SK-N-MC (cell line): ENCODE measurements at regions not wholly inside any gene's neighbourhood (a gene's known extent, or its start where the extent isn't known, plus 50 kb on each side); places are given as distances from the start of the nearest gene placed in this dataset.

ENCODE experiments used
- DNase-seq: peaks from one replicate; pipeline ENCODE4 v3.0.0-alpha.2; 2011; ENCODE audit warnings: low read depth, low spot score
- H3K27ac ChIP-seq: fragments of 200-600 bp; sonication (generic); 2 replicates; pipeline ENCODE4 v1.5.1; 2016; ENCODE audit warnings: mixed run types
- H3K36me3 ChIP-seq: fragments of 200-600 bp; sonication (generic); 2 replicates; pipeline ENCODE4 v1.6.1; 2017; ENCODE audit warnings: antibody characterized with exemption, low read length, mixed read lengths; ENCODE audit not compliant: insufficient read depth
- H3K4me3 ChIP-seq: fragments of 200-600 bp; sonication (generic); 2 replicates; pipeline ENCODE4 v1.5.1; 2016
- H3K9ac ChIP-seq: fragments of 200-600 bp; sonication (generic); 2 replicates; pipeline ENCODE4 v1.8.0; 2017; ENCODE audit warnings: mixed run types, mixed read lengths; ENCODE audit not compliant: insufficient read length
- H3K9me3 ChIP-seq: fragments of 200-600 bp; sonication (generic); 2 replicates; pipeline ENCODE4 v1.6.1; 2017; ENCODE audit warnings: low read depth, mild to moderate bottlenecking, antibody characterized with exemption, low read length, moderate library complexity, mixed read lengths
- EZH2 ChIP-seq: fragments of 200-600 bp; sonication (generic); IDR thresholded peaks from one replicate; pipeline ENCODE4 v1.6.1; 2017; ENCODE audit warnings: antibody characterized with exemption
- FOXP2 ChIP-seq: optimal IDR thresholded peaks from 2 replicates; pipeline ENCODE3; 2011; ENCODE audit warnings: mild to moderate bottlenecking, moderate library complexity; ENCODE audit not compliant: insufficient read depth; ENCODE audit errors: extremely low read length, control extremely low read depth
- POLR2AphosphoS5 ChIP-seq: IDR thresholded peaks from 2 replicates; pipeline ENCODE4 v1.6.1; 2012; ENCODE audit warnings: mild to moderate bottlenecking, low read depth, low read length, borderline replicate concordance

DNA sequence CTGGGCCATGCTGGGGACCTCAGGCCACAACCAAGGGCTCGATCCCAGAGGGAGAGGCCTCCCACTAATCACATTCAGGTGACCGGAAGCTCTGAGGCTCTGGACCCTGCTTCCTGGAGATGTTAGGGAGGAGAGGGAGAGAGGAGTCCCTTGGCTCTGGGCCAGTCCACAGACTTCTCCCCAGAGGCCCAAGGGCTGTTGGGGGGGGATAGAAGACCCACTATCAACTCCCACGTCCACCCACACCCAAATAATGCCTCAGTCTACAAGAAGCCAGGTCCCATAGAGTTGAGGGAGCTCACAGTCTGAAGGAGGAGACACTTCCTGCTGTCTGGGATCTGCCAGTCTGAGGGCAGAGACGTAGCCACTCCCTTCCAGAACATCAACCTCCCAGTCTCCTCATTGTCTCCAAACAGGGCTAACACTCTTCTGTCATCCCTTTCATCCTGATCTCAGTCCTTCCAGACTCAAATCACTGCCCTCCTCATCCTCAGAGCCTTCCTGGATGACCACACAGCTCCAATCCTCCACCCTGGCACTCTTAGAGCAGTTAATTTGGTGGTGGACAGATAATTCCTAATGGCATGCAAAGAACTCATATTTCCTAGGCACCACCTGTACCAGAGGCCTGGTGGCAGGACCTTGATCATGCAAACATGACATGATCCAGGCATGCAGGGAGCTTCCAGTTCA is 69.9 kb downstream of the MRPL14 start:
- H3K9ac ChIP-seq, result no peak overlapping the region

DNA sequence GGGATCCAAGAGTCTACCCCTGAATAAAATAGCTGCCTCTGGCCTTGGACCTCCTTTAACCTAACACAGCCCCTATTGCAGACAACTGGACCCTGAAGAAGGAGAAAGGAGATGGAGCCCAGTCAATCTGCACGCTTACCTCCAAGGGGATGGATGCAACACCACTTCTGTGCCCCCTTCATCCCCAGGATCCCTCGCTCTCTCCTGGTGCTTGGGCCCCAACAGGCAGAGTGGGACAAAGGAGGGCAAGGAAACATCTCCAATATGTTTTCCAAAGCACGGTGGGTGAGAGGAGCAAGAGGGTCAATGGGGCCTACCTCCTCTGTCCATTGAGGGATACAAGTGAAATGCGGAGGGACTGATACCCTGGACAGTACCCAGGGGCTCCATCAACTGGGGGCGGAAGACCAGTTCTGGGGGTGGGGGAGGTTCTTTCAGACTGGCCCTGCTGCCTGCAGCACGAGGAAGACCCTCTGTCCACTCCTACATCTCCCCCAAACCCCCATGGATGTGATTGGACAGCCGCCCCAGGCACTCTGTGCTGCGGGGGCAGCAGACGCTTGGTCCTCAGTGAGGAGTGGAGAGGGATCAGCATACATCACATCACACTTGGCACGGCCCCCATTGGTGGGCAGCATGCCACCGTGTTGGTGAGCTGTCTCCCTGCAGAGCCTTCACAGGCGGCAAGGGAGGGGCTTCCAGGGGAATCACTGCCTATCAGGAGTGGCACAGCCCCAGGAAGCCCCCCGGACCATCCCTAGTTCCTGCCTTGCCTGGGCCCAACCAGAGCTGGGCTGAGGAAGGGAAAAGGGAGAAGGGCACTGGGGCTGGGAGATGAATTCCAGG is 70.6 kb downstream of the MRPL14 start:
- Histone ChIP-seq H3K9ac (no peak overlapping the region), H3K4me3 (no peak overlapping the region), H3K36me3 (no peaks in the 10 kb centered on the region), H3K9me3 (no peaks in the 10 kb centered on the region), H3K27ac (no peak overlapping the region)
- DNase-seq, result no peak
- TF ChIP-seq FOXP2 (no peak), POLR2AphosphoS5 (no peak)

More for the DNA sequence above, 69.9 kb downstream of the MRPL14 start:
- DNase-seq, result no peak
- H3K9me3 ChIP-seq, result no peaks in the 10 kb centered on the region
- no peak for TF ChIP-seq EZH2
- TF ChIP-seq FOXP2, result no peak
- TF ChIP-seq POLR2AphosphoS5, result no peak
- H3K27ac ChIP-seq, result peak overlapping the region; percentile 70
- H3K36me3 ChIP-seq, result no peaks in the 10 kb centered on the region
- no peak overlapping the region for H3K4me3 ChIP-seq

DNA sequence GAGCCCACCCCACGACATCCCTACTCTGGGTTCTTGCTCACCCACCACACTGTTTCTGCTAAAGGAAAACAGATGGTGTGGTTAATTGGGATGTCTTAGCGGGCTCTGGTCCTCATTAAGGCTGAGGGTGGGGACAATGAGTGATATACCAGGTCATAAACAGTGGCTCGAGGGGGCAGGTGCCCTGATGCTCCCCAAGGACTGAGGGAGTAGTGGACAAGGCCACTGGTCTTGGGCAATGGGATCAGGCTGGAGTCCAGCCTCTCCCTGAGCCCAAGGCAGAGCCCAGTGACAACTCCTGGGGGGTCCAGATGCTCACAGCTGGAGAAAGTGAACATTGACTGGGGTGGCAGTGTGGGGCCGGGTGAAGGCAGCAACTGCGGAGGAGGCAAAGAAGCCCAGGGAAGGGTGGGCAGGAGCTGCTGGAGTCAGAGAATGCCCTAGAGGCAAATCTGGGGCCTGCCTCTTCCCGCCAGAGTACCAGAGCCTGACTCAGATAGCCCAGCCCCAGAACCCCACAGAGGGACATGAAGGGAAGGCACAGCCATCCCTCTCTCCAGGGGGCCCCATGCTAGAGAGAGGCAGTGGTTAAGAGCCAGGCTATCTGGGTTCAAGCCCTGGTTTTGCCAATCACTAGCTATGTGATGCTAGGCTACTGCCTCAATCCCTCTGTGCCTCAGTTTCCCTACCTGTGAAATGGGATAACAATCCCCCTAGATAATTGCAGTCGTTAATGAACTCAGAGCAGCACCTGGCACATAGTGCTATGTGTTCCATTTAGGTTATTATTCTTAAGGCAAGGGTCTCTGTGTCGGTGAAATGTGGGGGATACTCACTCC is 72.3 kb downstream of the MRPL14 start:
- Histone ChIP-seq H3K36me3 (no peaks in the 10 kb centered on the region), H3K4me3 (peak overlapping the region; percentile 19; the same call in 1 of the 2 replicates), H3K27ac (peak overlapping the region; percentile 65), H3K9me3 (no peaks in the 10 kb centered on the region), H3K9ac (no peak overlapping the region)
- DNase-seq, result no peak
- no peak for TF ChIP-seq FOXP2
- no peak for TF ChIP-seq POLR2AphosphoS5
- no peak for TF ChIP-seq EZH2

DNA sequence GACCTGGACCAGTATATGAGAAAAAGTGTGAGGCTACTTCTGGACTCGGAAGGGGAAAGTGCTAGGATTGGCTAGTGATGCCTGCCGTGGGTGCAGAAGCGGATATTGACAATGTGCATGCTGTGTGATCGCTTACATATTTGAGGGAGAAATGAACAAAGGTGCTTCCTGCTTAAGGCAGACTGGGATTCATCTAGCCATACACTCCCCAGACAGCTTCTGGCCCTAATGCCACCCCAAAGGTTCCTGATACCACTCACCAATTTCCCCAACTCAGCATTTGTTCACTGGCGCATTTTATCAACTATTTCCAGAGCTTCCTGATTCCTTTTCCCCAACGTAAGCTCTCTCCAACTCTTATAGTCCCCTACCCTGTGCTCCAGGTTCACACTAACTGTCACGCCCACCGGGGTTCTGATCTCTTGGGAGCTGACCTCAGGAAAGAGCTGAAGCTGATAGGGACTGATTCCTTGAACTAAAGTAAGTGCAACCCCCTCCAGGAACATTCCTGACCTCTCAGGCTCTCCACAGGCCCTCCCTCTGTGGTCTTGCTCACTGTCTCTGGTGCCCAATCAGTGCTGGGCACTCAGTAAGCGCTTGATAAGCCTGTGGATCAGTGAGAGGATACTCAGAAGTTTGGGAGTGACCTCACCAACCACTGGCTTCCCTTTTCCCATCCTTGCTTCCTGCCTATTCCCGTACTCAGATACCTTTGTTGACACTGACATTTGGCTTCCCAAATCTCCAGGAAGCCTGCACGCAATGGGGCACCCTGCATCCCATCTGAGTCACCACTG is 73.3 kb downstream of the MRPL14 start:
- H3K9me3 ChIP-seq, result no peaks in the 10 kb centered on the region
- peak overlapping the region; percentile 19; the same call in 1 of the 2 replicates for H3K4me3 ChIP-seq
- DNase-seq, result no peak
- no peak for TF ChIP-seq EZH2
- no peak for TF ChIP-seq FOXP2
- TF ChIP-seq POLR2AphosphoS5, result no peak
- no peaks in the 10 kb centered on the region for H3K36me3 ChIP-seq
- H3K9ac ChIP-seq, result no peak overlapping the region
- peak overlapping the region; percentile 81 for H3K27ac ChIP-seq

DNA sequence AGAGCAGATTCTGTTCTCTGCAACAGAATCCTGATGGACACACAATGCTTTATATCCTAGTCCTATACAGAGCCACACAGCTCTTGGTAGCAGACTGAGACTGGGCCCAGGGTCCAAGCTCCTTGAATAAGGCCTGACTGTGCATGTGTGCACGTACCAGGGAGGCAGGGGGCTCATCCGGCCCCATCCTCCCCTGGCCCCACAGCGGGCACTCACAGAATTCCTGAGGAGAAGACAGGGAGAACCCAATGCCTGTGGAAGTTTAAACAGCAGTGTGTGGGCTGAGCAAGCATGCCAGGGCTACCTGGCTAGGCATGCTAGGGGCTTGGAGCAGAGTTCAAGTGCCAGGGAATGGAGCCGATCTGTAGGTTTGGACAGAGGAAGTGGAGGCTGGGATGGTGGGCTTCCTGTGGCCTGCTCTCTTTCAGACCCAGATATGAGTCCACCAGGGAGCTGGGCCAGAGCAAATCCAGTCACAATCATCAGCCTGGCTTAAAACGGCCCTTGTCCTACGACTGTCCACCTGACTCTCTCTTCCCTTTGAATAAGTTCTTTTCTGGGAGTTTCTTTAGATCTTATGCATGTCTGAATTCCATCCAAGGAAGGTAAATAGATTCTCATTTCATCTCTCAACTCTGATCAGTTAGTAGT is 74.0 kb downstream of the MRPL14 start:
- no peak for DNase-seq
- Histone ChIP-seq H3K9ac (no peak overlapping the region), H3K9me3 (no peaks in the 10 kb centered on the region), H3K4me3 (no peak overlapping the region), H3K27ac (peak overlapping the region; percentile 81), H3K36me3 (no peaks in the 10 kb centered on the region)
- no peak for TF ChIP-seq FOXP2
- TF ChIP-seq POLR2AphosphoS5, result no peak
- TF ChIP-seq EZH2, result no peak

DNA sequence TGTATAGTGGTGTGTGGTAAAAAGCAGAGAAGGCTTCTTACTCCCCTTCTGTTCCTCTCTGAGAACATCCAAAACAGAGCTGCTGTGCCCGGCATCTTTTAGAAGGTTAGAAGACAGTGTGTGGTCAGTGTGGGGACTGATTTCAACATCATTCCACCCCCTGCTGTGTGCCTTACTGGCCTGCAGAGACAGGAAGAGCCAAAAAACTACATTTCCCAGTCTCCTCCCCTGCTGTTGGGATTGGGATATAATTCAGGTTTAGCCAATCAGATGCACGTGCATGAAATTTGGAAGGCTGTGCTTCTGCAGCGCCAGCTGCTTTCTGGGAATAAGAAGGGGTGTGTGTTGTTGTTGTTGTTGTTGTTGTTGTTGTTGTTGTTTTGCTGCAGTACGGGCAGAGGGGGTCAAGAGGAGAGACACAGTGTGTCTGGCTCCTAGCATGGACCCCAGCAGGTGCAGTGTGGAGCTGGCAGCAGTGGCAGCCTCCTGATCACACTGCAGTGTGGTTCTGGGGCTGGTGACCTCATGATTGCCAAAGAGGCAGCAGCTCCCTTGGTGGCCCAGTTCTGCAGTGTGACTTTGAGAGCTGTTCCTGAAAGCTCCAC is 74.7 kb downstream of the MRPL14 start:
- Histone ChIP-seq H3K27ac (peak overlapping the region; percentile 81), H3K4me3 (no peak overlapping the region), H3K36me3 (no peaks in the 10 kb centered on the region), H3K9ac (no peak overlapping the region), H3K9me3 (no peaks in the 10 kb centered on the region)
- DNase-seq, result no peak
- TF ChIP-seq POLR2AphosphoS5 (no peak), FOXP2 (no peak)

DNA sequence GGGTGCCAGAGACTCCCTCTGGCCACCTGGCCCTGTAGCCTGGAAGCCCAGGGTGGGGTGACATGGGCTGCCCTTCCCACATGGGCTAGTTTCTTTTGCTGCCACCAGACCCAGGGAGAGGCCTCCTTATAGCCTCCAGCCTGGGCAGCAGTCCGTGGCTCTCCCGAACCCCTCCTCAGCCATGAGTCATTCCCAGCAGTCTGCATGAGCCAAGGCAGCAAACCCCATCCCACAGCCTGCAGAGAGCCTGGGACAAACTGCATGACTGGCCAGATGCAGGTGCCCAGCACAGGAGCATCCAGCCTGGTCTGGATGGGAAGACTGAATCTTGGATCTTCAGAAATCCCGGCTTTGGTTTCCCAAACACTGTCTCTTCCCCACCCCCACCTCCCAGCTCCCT is 75.7 kb downstream of the MRPL14 start:
- no peak overlapping the region for H3K27ac ChIP-seq
- H3K4me3 ChIP-seq, result no peak overlapping the region
- H3K36me3 ChIP-seq, result no peaks in the 10 kb centered on the region
- no peak overlapping the region for H3K9ac ChIP-seq
- no peak for TF ChIP-seq EZH2
- no peak for TF ChIP-seq POLR2AphosphoS5
- TF ChIP-seq FOXP2, result no peak
- no peaks in the 10 kb centered on the region for H3K9me3 ChIP-seq
- DNase-seq, result no peak
